Mesothelial cell of epicardium (in vitro differentiated cells): ENCODE measurements at regions not wholly inside any gene's neighbourhood (a gene's known extent, or its start where the extent isn't known, plus 50 kb on each side); places are given as distances from the start of the nearest gene placed in this dataset.

Experiments used
- DNase-seq, 2 experiments: peaks; one replicate each; pipeline ENCODE4 v3.0.0; 2021; ENCODE audit warnings: low spot score in 2 of 2; ENCODE audit not compliant: unreplicated experiment in 2 of 2
- H3K27ac Mint-ChIP-seq: 2 replicates; pipeline ENCODE4 v1.8.0; 2021; ENCODE audit warnings: mixed read lengths
- H3K27me3 Mint-ChIP-seq: 2 replicates; pipeline ENCODE4 v1.8.0; 2021; ENCODE audit warnings: low read depth, mixed read lengths
- H3K36me3 Mint-ChIP-seq: 2 replicates; pipeline ENCODE4 v1.8.0; 2021; ENCODE audit warnings: mixed read lengths
- H3K4me1 Mint-ChIP-seq: 2 replicates; pipeline ENCODE4 v1.8.0; 2021; ENCODE audit warnings: mixed read lengths
- H3K4me3 Mint-ChIP-seq: 2 replicates; pipeline ENCODE4 v1.8.0; 2021; ENCODE audit warnings: mild to moderate bottlenecking, moderate library complexity, mixed read lengths
- H3K9me3 Mint-ChIP-seq: 2 replicates; pipeline ENCODE4 v1.8.0; 2021; ENCODE audit warnings: mixed read lengths
- TF ChIP-seq, protein P1 (sequence below): fragments of 200-600 bp; sonication (generic); IDR thresholded peaks from one replicate; pipeline ENCODE4 v1.5.0; 2021; ENCODE audit warnings: antibody characterized with exemption; ENCODE audit not compliant: unreplicated experiment

DNA sequence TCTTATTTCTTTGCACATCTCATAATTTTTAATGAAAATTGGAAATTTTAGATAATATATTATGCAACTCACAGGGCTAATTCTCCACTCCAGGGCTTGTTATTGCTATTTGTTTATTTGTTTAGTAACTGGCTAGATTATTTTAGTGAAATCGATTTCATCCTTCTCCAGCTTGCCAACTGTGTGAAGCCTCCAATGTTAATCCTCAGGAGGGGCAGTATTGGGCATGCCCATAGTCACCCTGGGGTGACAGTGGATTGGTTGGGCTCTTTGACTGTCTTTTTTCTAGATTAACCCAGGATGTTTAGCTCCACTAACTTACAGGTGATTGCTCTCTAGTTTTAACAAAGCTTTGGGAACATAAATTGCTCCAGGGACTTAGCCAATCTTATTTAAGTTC, 450.1 kb downstream of the BMP2 start:
- no peaks in the 10 kb centered on the region for H3K4me1 Mint-ChIP-seq
- no peak overlapping the region for H3K4me3 Mint-ChIP-seq
- no peak overlapping the region for H3K27ac Mint-ChIP-seq
- H3K36me3 Mint-ChIP-seq, result no peaks in the 10 kb centered on the region
- DNase-seq, result no peak
- peaks cover 4% of the 10 kb centered on the region for H3K9me3 Mint-ChIP-seq
- TF ChIP-seq, protein P1, sequence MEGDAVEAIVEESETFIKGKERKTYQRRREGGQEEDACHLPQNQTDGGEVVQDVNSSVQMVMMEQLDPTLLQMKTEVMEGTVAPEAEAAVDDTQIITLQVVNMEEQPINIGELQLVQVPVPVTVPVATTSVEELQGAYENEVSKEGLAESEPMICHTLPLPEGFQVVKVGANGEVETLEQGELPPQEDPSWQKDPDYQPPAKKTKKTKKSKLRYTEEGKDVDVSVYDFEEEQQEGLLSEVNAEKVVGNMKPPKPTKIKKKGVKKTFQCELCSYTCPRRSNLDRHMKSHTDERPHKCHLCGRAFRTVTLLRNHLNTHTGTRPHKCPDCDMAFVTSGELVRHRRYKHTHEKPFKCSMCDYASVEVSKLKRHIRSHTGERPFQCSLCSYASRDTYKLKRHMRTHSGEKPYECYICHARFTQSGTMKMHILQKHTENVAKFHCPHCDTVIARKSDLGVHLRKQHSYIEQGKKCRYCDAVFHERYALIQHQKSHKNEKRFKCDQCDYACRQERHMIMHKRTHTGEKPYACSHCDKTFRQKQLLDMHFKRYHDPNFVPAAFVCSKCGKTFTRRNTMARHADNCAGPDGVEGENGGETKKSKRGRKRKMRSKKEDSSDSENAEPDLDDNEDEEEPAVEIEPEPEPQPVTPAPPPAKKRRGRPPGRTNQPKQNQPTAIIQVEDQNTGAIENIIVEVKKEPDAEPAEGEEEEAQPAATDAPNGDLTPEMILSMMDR, result no peak
- H3K27me3 Mint-ChIP-seq, result peaks cover 8% of the 10 kb centered on the region

DNA sequence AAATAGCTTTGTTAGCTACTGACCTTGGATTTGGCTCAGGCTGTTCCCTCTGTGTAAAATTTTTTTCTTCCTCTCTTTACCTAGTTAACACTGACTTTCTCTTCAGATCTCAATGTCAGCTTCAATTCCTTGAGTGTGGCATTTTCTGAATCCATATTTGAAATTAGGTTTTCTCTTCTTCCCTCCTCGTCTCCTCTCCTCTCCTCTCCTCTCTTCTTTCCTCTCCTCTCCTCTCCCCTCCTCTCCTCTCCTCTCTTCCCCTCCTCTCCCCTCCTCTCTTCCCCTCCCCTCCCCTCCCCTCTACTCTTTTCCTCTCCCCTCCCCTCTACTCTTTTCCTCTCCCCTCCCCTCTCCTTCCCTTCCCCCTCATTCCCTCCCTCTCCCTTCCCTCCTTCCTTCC, 453.3 kb downstream of the BMP2 start:
- no peak overlapping the region for H3K4me3 Mint-ChIP-seq
- peaks cover 8% of the 10 kb centered on the region for H3K27me3 Mint-ChIP-seq
- TF ChIP-seq, protein P1, result no peak
- H3K36me3 Mint-ChIP-seq, result no peaks in the 10 kb centered on the region
- DNase-seq, result no peak
- H3K9me3 Mint-ChIP-seq, result peaks cover 16% of the 10 kb centered on the region
- no peaks in the 10 kb centered on the region for H3K4me1 Mint-ChIP-seq
- H3K27ac Mint-ChIP-seq, result no peak overlapping the region

DNA sequence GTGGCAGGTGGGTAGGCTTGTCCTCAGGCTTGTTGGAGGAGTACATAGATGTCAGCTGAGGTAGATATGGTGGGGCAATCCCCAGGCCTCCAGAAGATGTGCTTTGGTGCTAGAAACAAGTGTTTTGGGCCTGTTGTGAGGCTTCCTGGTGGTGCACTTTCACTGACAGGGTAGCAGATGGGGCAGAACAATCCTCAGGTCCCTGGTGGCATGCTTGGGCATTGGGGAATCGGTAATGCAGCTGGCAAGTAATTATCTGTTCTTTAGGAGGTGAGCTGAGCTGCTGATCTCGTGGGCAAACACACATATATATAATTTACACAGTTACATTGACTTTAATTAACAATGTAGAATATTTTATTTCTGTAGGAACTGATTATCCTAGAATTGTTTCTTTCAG, 458.7 kb downstream of the BMP2 start:
- Mint-ChIP-seq H3K27me3 (peaks cover under 1% of the 10 kb centered on the region), H3K4me1 (no peaks in the 10 kb centered on the region), H3K36me3 (no peaks in the 10 kb centered on the region), H3K27ac (no peak overlapping the region), H3K4me3 (no peak overlapping the region), H3K9me3 (peaks cover 16% of the 10 kb centered on the region)
- no peak for DNase-seq
- TF ChIP-seq, protein P1, result no peak

DNA sequence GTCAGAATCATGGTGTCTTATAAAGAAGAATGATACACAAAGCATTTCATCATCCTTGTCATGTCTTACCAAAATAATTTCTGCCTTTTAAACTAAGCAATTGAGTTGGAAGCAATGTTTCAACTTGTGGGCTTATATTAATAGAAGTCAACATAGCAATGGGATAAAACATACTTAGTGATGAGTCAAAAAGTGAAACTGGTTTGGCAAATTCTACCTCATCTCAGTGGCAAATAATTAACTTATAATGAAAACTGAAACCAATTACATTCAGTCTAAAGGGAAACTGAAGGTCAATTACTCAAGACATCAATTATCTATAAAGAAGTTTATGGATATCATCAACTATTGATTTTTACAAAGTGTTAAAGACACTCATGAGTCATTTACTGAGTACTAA, 463.8 kb downstream of the BMP2 start:
- Mint-ChIP-seq H3K36me3 (peaks cover 2% of the 10 kb centered on the region), H3K27ac (no peak overlapping the region), H3K9me3 (peaks cover 20% of the 10 kb centered on the region), H3K4me1 (no peaks in the 10 kb centered on the region), H3K4me3 (no peak overlapping the region), H3K27me3 (no peaks in the 10 kb centered on the region)
- TF ChIP-seq, protein P1, result no peak
- no peak for DNase-seq

DNA sequence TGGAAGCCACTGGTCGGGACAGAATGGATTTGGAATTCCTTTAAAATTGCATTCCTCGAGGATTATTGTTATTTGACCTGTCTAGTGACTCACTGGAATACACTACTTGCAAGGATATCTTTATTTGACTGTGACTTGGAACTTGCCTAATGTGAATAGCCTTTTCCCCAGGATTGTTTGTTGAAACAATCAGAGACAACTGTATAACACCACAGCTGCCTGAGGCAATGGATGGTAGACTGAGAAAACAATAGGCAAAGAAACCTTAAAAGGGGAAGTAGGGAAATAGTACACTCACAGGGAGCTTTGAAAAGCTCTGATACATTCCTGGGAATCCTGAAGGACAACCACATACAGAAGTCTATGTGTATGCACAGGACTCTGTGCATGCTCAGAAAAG, 465.3 kb downstream of the BMP2 start:
- Mint-ChIP-seq H3K4me1 (no peaks in the 10 kb centered on the region), H3K27ac (no peak overlapping the region), H3K27me3 (no peaks in the 10 kb centered on the region), H3K36me3 (peaks cover 2% of the 10 kb centered on the region), H3K4me3 (no peak overlapping the region), H3K9me3 (peaks cover 20% of the 10 kb centered on the region)
- TF ChIP-seq, protein P1, result no peak
- no peak for DNase-seq

DNA sequence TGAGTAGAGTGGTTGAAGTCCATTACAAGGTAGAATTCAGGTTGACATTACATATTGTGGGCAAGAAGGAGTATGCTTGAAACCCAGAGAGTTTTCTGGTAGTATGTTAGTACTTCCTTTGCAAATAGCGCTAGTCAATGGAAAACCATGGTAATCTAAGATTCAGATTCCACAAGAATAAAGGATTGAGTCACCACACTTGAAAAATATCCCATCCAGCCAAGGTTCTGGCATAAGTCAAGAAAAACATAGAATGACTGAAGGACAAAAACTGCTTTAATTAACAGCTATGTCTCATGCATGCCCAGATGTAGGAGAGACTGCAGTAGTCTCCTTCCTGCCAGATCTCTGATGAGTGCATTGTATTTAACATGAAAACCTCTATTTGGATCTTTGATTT, 469.8 kb downstream of the BMP2 start:
- H3K27ac Mint-ChIP-seq, result no peak overlapping the region
- DNase-seq, result no peak
- H3K4me1 Mint-ChIP-seq, result no peaks in the 10 kb centered on the region
- H3K9me3 Mint-ChIP-seq, result peaks cover 16% of the 10 kb centered on the region
- peaks cover 2% of the 10 kb centered on the region for H3K36me3 Mint-ChIP-seq
- TF ChIP-seq, protein P1, result no peak
- no peak overlapping the region for H3K4me3 Mint-ChIP-seq
- no peaks in the 10 kb centered on the region for H3K27me3 Mint-ChIP-seq
